Neuron (in vitro differentiated cells): ENCODE measurements at regions not wholly inside any gene's neighbourhood (a gene's known extent, or its start where the extent isn't known, plus 50 kb on each side); places are given as distances from the start of the nearest gene placed in this dataset.
"Not testable (repeated sequence)": the region's sequence is repeated elsewhere in the genome, so short reads cannot be mapped to it uniquely, and the experiment has no call there.

Experiments used
- H2AFZ ChIP-seq: one replicate; pipeline ENCODE4 v1.6.1; 2013; ENCODE audit warnings: low read depth, mild to moderate bottlenecking, inconsistent platforms, low read length, moderate library complexity
- H3K27me3 ChIP-seq: one replicate; pipeline ENCODE4 v1.6.1; 2013; ENCODE audit warnings: low read length; ENCODE audit not compliant: insufficient read depth
- H3K36me3 ChIP-seq: one replicate; pipeline ENCODE4 v1.6.1; 2013; ENCODE audit warnings: low read length; ENCODE audit not compliant: insufficient read depth
- H3K4me1 ChIP-seq: one replicate; pipeline ENCODE4 v1.6.1; 2013; ENCODE audit warnings: low read length; ENCODE audit not compliant: insufficient read depth
- H3K4me3 ChIP-seq: 2 replicates; pipeline ENCODE4 v1.5.1; 2013; ENCODE audit warnings: mild to moderate bottlenecking, low read length, moderate library complexity
- H3K9me3 ChIP-seq: one replicate; pipeline ENCODE4 v1.6.1; 2013; ENCODE audit warnings: low read length

GRCh38 chr9:90156318-90156717 is 486.3 kb downstream of the DIRAS2 start:
- no peaks in the 10 kb centered on the region for H3K9me3 ChIP-seq
- H3K4me1 ChIP-seq = no peaks in the 10 kb centered on the region
- no peak overlapping the region for H2AFZ ChIP-seq
- no peaks in the 10 kb centered on the region for H3K27me3 ChIP-seq
- no peaks in the 10 kb centered on the region for H3K36me3 ChIP-seq
- no peak overlapping the region for H3K4me3 ChIP-seq

- Histone ChIP-seq H3K4me1 (no peaks in the 10 kb centered on the region), H3K27me3 (no peaks in the 10 kb centered on the region), H3K4me3 (no peak overlapping the region), H3K9me3 (no peaks in the 10 kb centered on the region), H3K36me3 (no peaks in the 10 kb centered on the region), H2AFZ (no peak overlapping the region)
Measured at GRCh38 chr9:90162326-90162725, 480.3 kb downstream of the DIRAS2 start.

GRCh38 chr9:90162819-90163218 is 479.8 kb downstream of the DIRAS2 start:
- Histone ChIP-seq H3K36me3 (no peaks in the 10 kb centered on the region), H3K9me3 (no peaks in the 10 kb centered on the region), H3K27me3 (no peaks in the 10 kb centered on the region), H3K4me3 (no peak overlapping the region), H2AFZ (no peak overlapping the region), H3K4me1 (no peaks in the 10 kb centered on the region)

- Histone ChIP-seq H3K4me3 (no peak overlapping the region), H3K9me3 (no peaks in the 10 kb centered on the region), H2AFZ (no peak overlapping the region), H3K4me1 (no peaks in the 10 kb centered on the region), H3K36me3 (no peaks in the 10 kb centered on the region), H3K27me3 (no peaks in the 10 kb centered on the region)
Measured at GRCh38 chr9:90165281-90165680, 477.3 kb downstream of the DIRAS2 start.

GRCh38 chr9:90166374-90166773 is 476.2 kb downstream of the DIRAS2 start:
- H2AFZ ChIP-seq, H3K9me3 ChIP-seq, H3K4me3 ChIP-seq, H3K36me3 ChIP-seq, H3K27me3 ChIP-seq, H3K4me1 ChIP-seq: not testable (repeated sequence)

- H3K4me1 ChIP-seq = no peaks in the 10 kb centered on the region
- H3K27me3 ChIP-seq = no peaks in the 10 kb centered on the region
- no peak overlapping the region for H3K4me3 ChIP-seq
- H3K36me3 ChIP-seq = no peaks in the 10 kb centered on the region
- H3K9me3 ChIP-seq = no peaks in the 10 kb centered on the region
- no peak overlapping the region for H2AFZ ChIP-seq
Measured at GRCh38 chr9:90167914-90168313, 474.7 kb downstream of the DIRAS2 start.

GRCh38 chr9:90169490-90169889 is 473.1 kb downstream of the DIRAS2 start:
- H3K9me3 ChIP-seq = no peaks in the 10 kb centered on the region

GRCh38 chr9:90173935-90174334 is 468.7 kb downstream of the DIRAS2 start:
- H3K4me3 ChIP-seq, H3K4me1 ChIP-seq, H3K27me3 ChIP-seq, H2AFZ ChIP-seq, H3K9me3 ChIP-seq, H3K36me3 ChIP-seq: not testable (repeated sequence)

More at GRCh38 chr9:90169490-90169889, 473.1 kb downstream of the DIRAS2 start:
- no peaks in the 10 kb centered on the region for H3K27me3 ChIP-seq
- H2AFZ ChIP-seq = no peak overlapping the region
- no peaks in the 10 kb centered on the region for H3K4me1 ChIP-seq
- H3K36me3 ChIP-seq = no peaks in the 10 kb centered on the region
- no peak overlapping the region for H3K4me3 ChIP-seq

- not testable (repeated sequence) for H3K27me3 ChIP-seq, H3K4me3 ChIP-seq, H3K9me3 ChIP-seq, H3K4me1 ChIP-seq, H3K36me3 ChIP-seq, H2AFZ ChIP-seq
Measured at GRCh38 chr9:90174346-90174745, 468.3 kb downstream of the DIRAS2 start.

- Histone ChIP-seq H3K27me3 (no peaks in the 10 kb centered on the region), H3K36me3 (no peaks in the 10 kb centered on the region)
Measured at GRCh38 chr9:90175257-90175656, 467.4 kb downstream of the DIRAS2 start.

GRCh38 chr9:90175865-90176264 is 466.8 kb downstream of the DIRAS2 start:
- Histone ChIP-seq H2AFZ (no peak overlapping the region), H3K27me3 (no peaks in the 10 kb centered on the region), H3K9me3 (no peaks in the 10 kb centered on the region), H3K36me3 (no peaks in the 10 kb centered on the region), H3K4me1 (no peaks in the 10 kb centered on the region), H3K4me3 (no peak overlapping the region)

More at GRCh38 chr9:90175257-90175656, 467.4 kb downstream of the DIRAS2 start:
- Histone ChIP-seq H3K9me3 (no peaks in the 10 kb centered on the region), H3K4me3 (no peak overlapping the region), H2AFZ (no peak overlapping the region), H3K4me1 (no peaks in the 10 kb centered on the region)

- Histone ChIP-seq H2AFZ (no peak overlapping the region), H3K27me3 (no peaks in the 10 kb centered on the region), H3K4me1 (no peaks in the 10 kb centered on the region), H3K36me3 (no peaks in the 10 kb centered on the region), H3K4me3 (no peak overlapping the region), H3K9me3 (no peaks in the 10 kb centered on the region)
Measured at GRCh38 chr9:90176901-90177300, 465.7 kb downstream of the DIRAS2 start.

- Histone ChIP-seq H3K4me3 (no peak overlapping the region), H3K27me3 (peaks cover 3% of the 10 kb centered on the region), H3K4me1 (no peaks in the 10 kb centered on the region), H3K9me3 (no peaks in the 10 kb centered on the region), H2AFZ (no peak overlapping the region), H3K36me3 (no peaks in the 10 kb centered on the region)
Measured at GRCh38 chr9:90180381-90180780, 462.2 kb downstream of the DIRAS2 start.

- Histone ChIP-seq H2AFZ (no peak overlapping the region), H3K4me3 (no peak overlapping the region), H3K27me3 (no peaks in the 10 kb centered on the region), H3K9me3 (no peaks in the 10 kb centered on the region), H3K4me1 (no peaks in the 10 kb centered on the region), H3K36me3 (no peaks in the 10 kb centered on the region)
Measured at GRCh38 chr9:90188656-90189055, 454.0 kb downstream of the DIRAS2 start.
